ENCODE measurements at regions not wholly inside any gene's neighbourhood (a gene's known extent, or its start where the extent isn't known, plus 50 kb on each side); places are given as distances from the start of the nearest gene placed in this dataset.

GRCh38 chr13:59542303-59542702 is 621.4 kb downstream of the DIAPH3 start:
- Histone ChIP-seq H3K4me1 (no peaks in the 10 kb centered on the region), H3K4me3 (no peak overlapping the region), H3K27me3 (no peaks in the 10 kb centered on the region), H3K36me3 (no peaks in the 10 kb centered on the region), H3K9me3 (no peaks in the 10 kb centered on the region), H3K27ac (no peak overlapping the region)
- TF ChIP-seq POLR2A (IDR thresholded peaks at IDR 0.05) (no peak), POLR2AphosphoS5 (IDR thresholded peaks at IDR 0.05) (no peak), EP300 (IDR thresholded peaks at IDR 0.05) (no peak)
- TF ChIP-seq, protein P1, sequence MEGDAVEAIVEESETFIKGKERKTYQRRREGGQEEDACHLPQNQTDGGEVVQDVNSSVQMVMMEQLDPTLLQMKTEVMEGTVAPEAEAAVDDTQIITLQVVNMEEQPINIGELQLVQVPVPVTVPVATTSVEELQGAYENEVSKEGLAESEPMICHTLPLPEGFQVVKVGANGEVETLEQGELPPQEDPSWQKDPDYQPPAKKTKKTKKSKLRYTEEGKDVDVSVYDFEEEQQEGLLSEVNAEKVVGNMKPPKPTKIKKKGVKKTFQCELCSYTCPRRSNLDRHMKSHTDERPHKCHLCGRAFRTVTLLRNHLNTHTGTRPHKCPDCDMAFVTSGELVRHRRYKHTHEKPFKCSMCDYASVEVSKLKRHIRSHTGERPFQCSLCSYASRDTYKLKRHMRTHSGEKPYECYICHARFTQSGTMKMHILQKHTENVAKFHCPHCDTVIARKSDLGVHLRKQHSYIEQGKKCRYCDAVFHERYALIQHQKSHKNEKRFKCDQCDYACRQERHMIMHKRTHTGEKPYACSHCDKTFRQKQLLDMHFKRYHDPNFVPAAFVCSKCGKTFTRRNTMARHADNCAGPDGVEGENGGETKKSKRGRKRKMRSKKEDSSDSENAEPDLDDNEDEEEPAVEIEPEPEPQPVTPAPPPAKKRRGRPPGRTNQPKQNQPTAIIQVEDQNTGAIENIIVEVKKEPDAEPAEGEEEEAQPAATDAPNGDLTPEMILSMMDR (IDR thresholded peaks at IDR 0.05), result no peak
- DNase-seq (no peak), ATAC-seq (ENCODE audit: low FRiP score in 2 of 2) (no peak)

GRCh38 chr13:59543418-59543817 is 620.3 kb downstream of the DIAPH3 start:
- ATAC-seq (ENCODE audit: low FRiP score in 2 of 2) (no peak), DNase-seq (no peak)
- 89 to 91% methylated on average over 1 of the region's 1 CpG for WGBS, 2 donors
- Histone ChIP-seq H3K4me1 (no peaks in the 10 kb centered on the region), H3K9me3 (no peaks in the 10 kb centered on the region), H3K36me3 (no peaks in the 10 kb centered on the region), H3K4me3 (no peak overlapping the region), H3K27me3 (no peaks in the 10 kb centered on the region), H3K27ac (no peak overlapping the region)
- TF ChIP-seq POLR2AphosphoS5 (IDR thresholded peaks at IDR 0.05) (no peak), EP300 (IDR thresholded peaks at IDR 0.05) (no peak), POLR2A (IDR thresholded peaks at IDR 0.05) (no peak)

DNA sequence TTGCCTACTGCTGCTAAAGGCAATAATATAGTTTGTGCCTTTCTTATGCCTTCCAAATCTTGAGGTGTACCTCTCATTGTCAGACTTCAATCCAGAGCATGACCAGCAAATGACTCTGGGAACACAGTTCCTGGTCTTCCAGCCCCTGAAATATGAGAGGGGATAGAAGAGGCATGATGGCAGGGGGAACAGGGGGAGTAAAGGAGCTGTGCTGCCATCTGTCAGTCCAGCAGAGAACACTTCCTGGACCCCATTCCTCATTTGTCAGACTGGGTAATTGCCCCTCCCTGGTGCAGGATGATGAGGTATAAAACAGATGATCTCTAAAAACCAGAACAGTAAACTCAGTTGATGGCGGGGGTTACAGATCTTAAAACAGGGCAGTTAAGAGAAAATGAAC is 618.7 kb downstream of the DIAPH3 start:
- WGBS, 2 donors, result 87 to 96% methylated on average over 1 of the region's 1 CpG
- peaks cover 0 to under 1% (median under 1%) of the 10 kb centered on the region in 4 donors for H3K9me3 ChIP-seq

DNA sequence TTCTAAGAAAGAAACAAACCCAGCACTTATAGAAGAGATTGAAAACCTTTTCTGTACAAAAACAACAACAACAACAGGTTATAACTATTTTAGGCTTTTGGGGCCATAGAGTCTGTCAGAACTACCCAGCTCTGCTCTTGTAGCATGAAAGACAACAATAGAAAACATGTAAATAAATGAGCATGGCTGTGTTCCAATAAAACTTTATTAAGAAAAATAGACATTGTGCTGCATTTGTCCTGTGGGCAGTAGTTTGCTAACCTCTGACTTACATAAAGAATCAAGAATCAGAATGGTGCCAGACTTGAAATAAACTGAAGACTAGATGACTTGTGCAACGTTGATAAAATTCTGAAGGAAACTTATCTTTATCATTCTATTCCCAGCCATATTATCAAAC is 617.5 kb downstream of the DIAPH3 start:
- H3K4me1 ChIP-seq, result no peaks in the 10 kb centered on the region
- no peak for DNase-seq
- ATAC-seq (ENCODE audit: low FRiP score in 2 of 2), result no peak
- TF ChIP-seq, protein P1 (IDR thresholded peaks at IDR 0.05), result no peak
- H3K36me3 ChIP-seq, result no peaks in the 10 kb centered on the region
- H3K27me3 ChIP-seq, result no peaks in the 10 kb centered on the region
- peaks cover 5 to 12% (median 9%) of the 10 kb centered on the region in 4 donors for H3K9me3 ChIP-seq
- 71 to 79% methylated on average over 1 of the region's 1 CpG for WGBS, 2 donors
- no peak overlapping the region for H3K4me3 ChIP-seq
- H3K27ac ChIP-seq, result no peak overlapping the region

More for the DNA sequence above, 618.7 kb downstream of the DIAPH3 start:
- H3K27me3 ChIP-seq, result no peaks in the 10 kb centered on the region
- H3K27ac ChIP-seq, result no peak overlapping the region
- TF ChIP-seq EP300 (IDR thresholded peaks at IDR 0.05) (no peak), POLR2A (IDR thresholded peaks at IDR 0.05) (no peak), POLR2AphosphoS5 (IDR thresholded peaks at IDR 0.05) (no peak)
- TF ChIP-seq, protein P1 (IDR thresholded peaks at IDR 0.05), result no peak
- no peaks in the 10 kb centered on the region for H3K4me1 ChIP-seq
- no peaks in the 10 kb centered on the region for H3K36me3 ChIP-seq
- H3K4me3 ChIP-seq, result no peak overlapping the region
- no peak for ATAC-seq (ENCODE audit: low FRiP score in 2 of 2)
- DNase-seq, result no peak

GRCh38 chr13:59547950-59548349 is 615.8 kb downstream of the DIAPH3 start:
- Histone ChIP-seq H3K27ac (no peak overlapping the region), H3K4me1 (no peaks in the 10 kb centered on the region), H3K4me3 (no peak overlapping the region), H3K9me3 (peaks cover 5 to 16% (median 9%) of the 10 kb centered on the region in 4 donors), H3K27me3 (no peaks in the 10 kb centered on the region), H3K36me3 (no peaks in the 10 kb centered on the region)
- no peak for DNase-seq
- peak in 1 of 2 donors; percentile 40 for ATAC-seq (ENCODE audit: low FRiP score in 2 of 2)
- 100% methylated on average over 1 of the region's 1 CpG; no CpG with 5 or more reads in 1 of the 2 donors for whole genome bisulfite sequencing, 2 donors
- TF ChIP-seq POLR2AphosphoS5 (IDR thresholded peaks at IDR 0.05) (no peak), POLR2A (IDR thresholded peaks at IDR 0.05) (no peak), EP300 (IDR thresholded peaks at IDR 0.05) (no peak)
- TF ChIP-seq, protein P1 (IDR thresholded peaks at IDR 0.05), result no peak

Data from upper lobe of left lung (tissue), 6 donors.